Activated T-helper 2 cell treated with anti-CD3 and anti-CD28 coated beads, Interferon-gamma antibody, Interleukin-2, Interleukin-4, amounts not matched to agents 10 μg/mL and 5 μg/mL and 100 μg/mL, durations not matched to agents 14 hours and 24 hours and 36 hours (primary cell): ENCODE measurements at regions not wholly inside any gene's neighbourhood (a gene's known extent, or its start where the extent isn't known, plus 50 kb on each side); places are given as distances from the start of the nearest gene placed in this dataset.

ENCODE experiments used
- DNase-seq: peaks from one replicate; pipeline ENCODE4 v3.0.0; 2021; ENCODE audit warnings: low spot score
- H3K27ac Mint-ChIP-seq: one replicate; pipeline ENCODE4 v1.8.0; 2021; ENCODE audit warnings: mixed read lengths
- H3K27me3 Mint-ChIP-seq: one replicate; pipeline ENCODE4 v1.8.0; 2021; ENCODE audit warnings: low read depth, mixed read lengths
- H3K36me3 Mint-ChIP-seq: one replicate; pipeline ENCODE4 v1.8.0; 2021; ENCODE audit warnings: low read depth, mixed read lengths
- H3K4me1 Mint-ChIP-seq: one replicate; pipeline ENCODE4 v1.8.0; 2021; ENCODE audit warnings: low read depth, mixed read lengths
- H3K4me3 Mint-ChIP-seq: one replicate; pipeline ENCODE4 v1.8.0; 2021; ENCODE audit warnings: low read depth, mild to moderate bottlenecking, moderate library complexity, mixed read lengths
- H3K9me3 Mint-ChIP-seq: one replicate; pipeline ENCODE4 v1.8.0; 2021; ENCODE audit warnings: mixed read lengths
- intact Hi-C: fragments of 100-400 bp; cut with micrococcal nuclease; formaldehyde crosslinking; loops from one replicate; pipeline ENCODE4 v1.15.1; 2023

GRCh38 chr5:120052916-120053828 is 410.9 kb upstream of the PRR16 start:
- Mint-ChIP-seq H3K27me3 (no peaks in the 10 kb centered on the region), H3K4me3 (no peak overlapping the region), H3K4me1 (no peaks in the 10 kb centered on the region), H3K9me3 (peaks cover 5% of the 10 kb centered on the region), H3K27ac (no peak overlapping the region), H3K36me3 (no peaks in the 10 kb centered on the region)
- no peak for DNase-seq
- intact Hi-C loops, result no loop called here

- Mint-ChIP-seq H3K4me1 (no peaks in the 10 kb centered on the region), H3K9me3 (peaks cover 5% of the 10 kb centered on the region), H3K4me3 (no peak overlapping the region), H3K36me3 (no peaks in the 10 kb centered on the region), H3K27me3 (no peaks in the 10 kb centered on the region), H3K27ac (no peak overlapping the region)
- intact Hi-C loops, result no loop called here
- no peak for DNase-seq
Observed at GRCh38 chr5:120053841-120054240, 410.3 kb upstream of the PRR16 start.

DNA sequence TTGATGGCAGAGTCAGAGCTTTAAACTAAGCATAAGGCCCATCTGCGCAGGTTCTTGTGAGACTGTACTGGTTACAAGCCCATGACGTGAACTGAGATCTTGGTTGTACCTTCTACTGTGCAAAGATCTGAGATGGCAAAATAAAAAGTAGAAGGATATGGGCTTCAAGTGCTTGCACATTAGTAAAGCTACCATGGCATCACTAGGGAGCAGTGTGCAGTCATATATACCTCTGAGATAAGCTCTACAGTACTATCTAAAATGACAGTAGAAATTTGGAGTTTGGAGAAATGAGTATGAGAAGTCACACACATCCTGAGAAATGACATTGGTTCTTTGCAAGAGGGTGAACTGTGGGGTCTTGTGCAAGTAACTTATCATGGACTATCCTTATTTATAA is 408.2 kb upstream of the PRR16 start:
- Mint-ChIP-seq H3K27ac (no peak overlapping the region), H3K9me3 (no peaks in the 10 kb centered on the region), H3K27me3 (no peaks in the 10 kb centered on the region), H3K36me3 (no peaks in the 10 kb centered on the region), H3K4me1 (no peaks in the 10 kb centered on the region), H3K4me3 (no peak overlapping the region)
- DNase-seq, result no peak
- intact Hi-C loops, result no loop called here

DNA sequence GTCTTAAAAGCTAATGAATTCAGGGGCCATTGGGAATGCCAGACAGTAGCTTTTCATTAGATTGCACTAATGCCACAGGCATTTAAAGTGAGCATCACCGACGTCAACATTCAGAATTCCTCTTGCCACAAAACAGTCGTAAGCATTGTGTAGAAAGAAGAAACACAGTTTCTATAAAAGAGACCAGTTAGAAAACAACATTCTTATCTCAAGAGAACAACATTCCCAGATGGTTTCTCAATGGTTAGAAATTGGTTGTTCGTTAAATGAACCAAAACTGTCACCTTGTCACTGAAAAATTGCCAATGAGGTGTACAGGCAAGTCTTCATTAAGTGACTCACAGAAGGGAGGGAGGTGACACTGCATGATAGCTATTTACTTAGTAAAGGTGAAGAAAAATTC is 401.6 kb upstream of the PRR16 start:
- H3K27ac Mint-ChIP-seq, result no peak overlapping the region
- intact Hi-C loops, result no loop called here
- no peaks in the 10 kb centered on the region for H3K9me3 Mint-ChIP-seq
- H3K36me3 Mint-ChIP-seq, result no peaks in the 10 kb centered on the region
- H3K27me3 Mint-ChIP-seq, result no peaks in the 10 kb centered on the region
- H3K4me3 Mint-ChIP-seq, result no peak overlapping the region
- no peaks in the 10 kb centered on the region for H3K4me1 Mint-ChIP-seq
- DNase-seq, result no peak

DNA sequence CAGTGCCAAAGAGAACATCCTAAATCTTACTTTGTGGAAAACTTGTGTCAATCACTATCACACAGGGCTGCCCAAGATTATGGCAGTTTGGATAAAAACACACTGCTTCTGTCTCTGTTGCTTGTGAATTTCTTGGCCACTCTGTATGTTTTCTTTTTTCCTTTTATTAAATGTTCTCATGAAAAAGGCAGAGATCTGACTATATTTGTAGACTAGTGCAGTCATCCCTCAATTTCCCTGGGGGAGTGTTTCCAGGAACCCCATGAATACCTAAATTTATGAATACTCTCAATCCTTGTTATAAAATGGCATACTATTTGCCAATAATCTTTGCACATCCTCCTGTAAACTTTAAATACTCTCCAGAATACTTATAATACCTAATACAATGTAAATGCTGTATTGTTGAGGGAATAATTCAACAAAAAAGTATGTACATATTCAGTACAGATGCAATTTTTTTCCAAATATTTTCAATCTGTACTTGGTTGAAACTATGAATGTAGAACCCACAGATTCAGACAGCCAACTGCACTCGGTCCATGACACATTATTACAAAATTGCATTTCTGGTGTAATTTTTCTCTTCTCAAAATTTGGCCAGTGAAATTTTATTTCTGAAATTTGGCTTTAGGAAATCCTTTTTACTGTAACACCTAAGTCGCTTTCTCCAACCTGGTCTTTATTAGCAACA is 391.9 kb upstream of the PRR16 start:
- Mint-ChIP-seq H3K36me3 (no peaks in the 10 kb centered on the region), H3K27ac (no peak overlapping the region), H3K4me3 (no peak overlapping the region), H3K27me3 (no peaks in the 10 kb centered on the region), H3K4me1 (no peaks in the 10 kb centered on the region), H3K9me3 (no peaks in the 10 kb centered on the region)
- intact Hi-C loops, result no loop called here
- DNase-seq, result no peak

GRCh38 chr5:120073722-120074121 is 390.4 kb upstream of the PRR16 start:
- H3K27ac Mint-ChIP-seq, result no peak overlapping the region
- H3K4me1 Mint-ChIP-seq, result no peaks in the 10 kb centered on the region
- no peaks in the 10 kb centered on the region for H3K36me3 Mint-ChIP-seq
- no peak overlapping the region for H3K4me3 Mint-ChIP-seq
- H3K27me3 Mint-ChIP-seq, result no peaks in the 10 kb centered on the region
- intact Hi-C loops, result no loop called here
- no peak for DNase-seq
- no peaks in the 10 kb centered on the region for H3K9me3 Mint-ChIP-seq

DNA sequence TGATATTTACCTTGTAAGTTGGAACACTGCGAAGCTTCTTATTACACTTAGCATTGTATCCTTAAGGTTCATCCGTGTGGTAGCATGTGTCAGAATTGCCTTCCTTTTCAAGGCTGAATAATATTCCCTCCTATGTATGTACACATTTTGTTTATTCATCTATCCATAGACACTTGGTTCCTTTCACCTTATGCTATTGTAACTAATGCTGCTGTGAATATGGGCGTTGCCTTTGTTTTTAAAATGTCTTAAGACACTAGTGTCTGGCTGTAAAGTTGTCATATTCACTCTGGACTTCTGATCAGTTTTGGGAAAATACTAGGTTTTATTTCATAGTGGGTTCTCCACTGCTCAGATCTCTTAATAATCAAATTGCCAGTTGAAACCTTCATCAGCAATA is 383.3 kb upstream of the PRR16 start:
- Mint-ChIP-seq H3K27me3 (no peaks in the 10 kb centered on the region), H3K36me3 (no peaks in the 10 kb centered on the region), H3K9me3 (no peaks in the 10 kb centered on the region), H3K4me1 (no peaks in the 10 kb centered on the region), H3K27ac (no peak overlapping the region), H3K4me3 (no peak overlapping the region)
- intact Hi-C loops, result no loop called here
- DNase-seq, result no peak

GRCh38 chr5:120082316-120083068 is 381.6 kb upstream of the PRR16 start:
- H3K27me3 Mint-ChIP-seq, result no peaks in the 10 kb centered on the region
- no peak for DNase-seq
- no peaks in the 10 kb centered on the region for H3K36me3 Mint-ChIP-seq
- intact Hi-C loops, result no loop called here
- H3K4me1 Mint-ChIP-seq, result no peaks in the 10 kb centered on the region
- no peak overlapping the region for H3K27ac Mint-ChIP-seq
- H3K9me3 Mint-ChIP-seq, result no peaks in the 10 kb centered on the region
- no peak overlapping the region for H3K4me3 Mint-ChIP-seq

DNA sequence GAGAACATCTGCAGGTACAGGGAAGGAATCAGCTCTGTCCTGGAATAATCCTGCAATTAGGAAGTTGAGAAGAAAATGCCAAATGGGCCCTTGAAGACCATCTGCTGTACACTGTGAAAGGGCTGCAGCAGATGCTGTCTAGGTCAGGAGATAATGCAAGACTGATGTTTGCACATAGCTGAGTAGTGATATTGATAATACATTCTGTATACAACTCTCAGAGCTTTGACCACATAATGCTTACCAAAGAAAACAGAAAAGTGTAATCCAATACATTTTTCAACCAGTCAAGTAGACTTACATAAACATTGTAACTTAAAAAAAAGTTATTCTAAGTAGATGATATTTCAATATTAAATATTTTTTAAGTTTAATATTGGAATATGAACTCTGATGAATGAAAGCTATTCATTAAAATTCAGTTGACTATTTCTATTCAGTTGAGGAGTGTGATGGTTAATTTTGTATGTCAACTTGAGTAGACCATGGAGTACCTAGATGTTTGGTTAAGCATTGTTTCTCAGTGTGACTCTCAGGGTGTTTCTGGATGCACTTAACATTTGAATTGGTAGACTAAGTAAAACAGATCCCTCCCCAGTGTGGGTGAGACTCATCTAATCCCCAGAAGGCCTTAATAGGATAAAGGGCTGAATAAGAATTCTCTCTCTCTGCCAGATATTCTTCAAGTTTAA is 380.1 kb upstream of the PRR16 start:
- H3K9me3 Mint-ChIP-seq, result no peaks in the 10 kb centered on the region
- intact Hi-C loops, result no loop called here
- H3K27me3 Mint-ChIP-seq, result no peaks in the 10 kb centered on the region
- H3K4me3 Mint-ChIP-seq, result no peak overlapping the region
- H3K27ac Mint-ChIP-seq, result no peak overlapping the region
- peaks cover 13% of the 10 kb centered on the region for H3K4me1 Mint-ChIP-seq
- no peak for DNase-seq
- no peaks in the 10 kb centered on the region for H3K36me3 Mint-ChIP-seq

DNA sequence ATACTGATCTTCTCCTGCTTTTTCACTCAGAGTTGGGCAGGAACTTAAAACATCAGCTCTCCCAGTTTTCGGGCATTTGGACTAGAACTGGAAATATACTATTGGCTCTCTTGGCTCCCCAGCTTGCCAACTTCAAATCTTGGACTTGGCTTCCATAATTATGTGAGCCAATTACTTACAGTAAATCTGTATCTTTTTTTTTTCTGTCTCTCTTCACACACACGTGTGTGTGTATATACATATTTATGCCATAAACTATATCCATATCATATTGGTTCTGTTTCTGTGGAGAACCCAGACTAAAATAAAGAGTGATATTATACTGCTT is 379.6 kb upstream of the PRR16 start:
- H3K27ac Mint-ChIP-seq, result no peak overlapping the region
- intact Hi-C loops, result no loop called here
- H3K4me1 Mint-ChIP-seq, result peaks cover 15% of the 10 kb centered on the region
- no peaks in the 10 kb centered on the region for H3K9me3 Mint-ChIP-seq
- no peak for DNase-seq
- no peaks in the 10 kb centered on the region for H3K36me3 Mint-ChIP-seq
- no peak overlapping the region for H3K4me3 Mint-ChIP-seq
- H3K27me3 Mint-ChIP-seq, result no peaks in the 10 kb centered on the region

DNA sequence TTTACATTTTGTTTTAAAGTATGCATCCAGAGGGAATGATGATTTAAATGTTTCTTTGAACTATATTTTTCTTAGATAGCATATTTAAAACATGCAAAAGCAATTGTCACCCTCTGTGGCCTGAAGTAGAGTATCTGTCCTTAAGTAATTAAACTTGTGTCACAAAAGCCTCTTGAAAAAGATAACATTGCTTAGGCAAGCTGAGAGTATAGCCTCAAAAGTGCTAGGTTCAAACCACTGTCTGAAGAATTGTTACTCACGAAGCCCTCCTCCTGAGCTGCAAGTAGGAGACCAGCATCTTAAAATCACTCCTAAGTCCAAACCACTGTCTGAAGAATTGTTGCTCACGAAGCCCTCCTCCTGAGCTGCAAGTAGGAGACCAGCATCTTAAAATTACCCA is 378.0 kb upstream of the PRR16 start:
- intact Hi-C loops, result no loop called here
- Mint-ChIP-seq H3K27me3 (peaks cover 3% of the 10 kb centered on the region), H3K4me1 (peaks cover 15% of the 10 kb centered on the region), H3K36me3 (no peaks in the 10 kb centered on the region), H3K4me3 (no peak overlapping the region), H3K9me3 (no peaks in the 10 kb centered on the region), H3K27ac (no peak overlapping the region)
- DNase-seq, result no peak

- no peak overlapping the region for H3K4me3 Mint-ChIP-seq
- intact Hi-C loops, result no loop called here
- DNase-seq, result no peak
- peaks cover 5% of the 10 kb centered on the region for H3K27me3 Mint-ChIP-seq
- H3K27ac Mint-ChIP-seq, result no peak overlapping the region
- no peaks in the 10 kb centered on the region for H3K9me3 Mint-ChIP-seq
- H3K36me3 Mint-ChIP-seq, result no peaks in the 10 kb centered on the region
- H3K4me1 Mint-ChIP-seq, result peaks cover 15% of the 10 kb centered on the region
Observed at GRCh38 chr5:120088412-120088811, 375.7 kb upstream of the PRR16 start.
